ENCODE measurements at regions not wholly inside any gene's neighbourhood (a gene's known extent, or its start where the extent isn't known, plus 50 kb on each side); places are given as distances from the start of the nearest gene placed in this dataset.

GRCh38 chr3:21357241-21357640, 393.8 kb downstream of the ZNF385D start:
- DNase-seq (ENCODE audit: low read depth), result no peak

GRCh38 chr3:21356402-21356801, 394.6 kb downstream of the ZNF385D start:
- no peak for DNase-seq (ENCODE audit: low read depth)

GRCh38 chr3:21345382-21345976, 405.5 kb downstream of the ZNF385D start:
- no peak for DNase-seq (ENCODE audit: low read depth)

- no peak for DNase-seq (ENCODE audit: low read depth)
These were observed 419.2 kb downstream of the ZNF385D start for GRCh38 chr3:21331857-21332256.

GRCh38 chr3:21331321-21331720, 419.7 kb downstream of the ZNF385D start:
- DNase-seq (ENCODE audit: low read depth), result no peak

- DNase-seq (ENCODE audit: low read depth), result no peak
These were observed 420.7 kb downstream of the ZNF385D start for GRCh38 chr3:21330293-21330692.

- no peak for DNase-seq (ENCODE audit: low read depth)
These were observed 422.2 kb downstream of the ZNF385D start for GRCh38 chr3:21328711-21329390.

- DNase-seq (ENCODE audit: low read depth), result no peak
These were observed 424.1 kb downstream of the ZNF385D start for GRCh38 chr3:21326704-21327475.

GRCh38 chr3:21314688-21315087, 436.3 kb downstream of the ZNF385D start:
- no peak for DNase-seq (ENCODE audit: low read depth)

GRCh38 chr3:21310891-21311290, 440.1 kb downstream of the ZNF385D start:
- DNase-seq (ENCODE audit: low read depth), result no peak

- DNase-seq (ENCODE audit: low read depth), result no peak
These were observed 440.8 kb downstream of the ZNF385D start for GRCh38 chr3:21310161-21310560.

GRCh38 chr3:21297304-21297703, 453.7 kb downstream of the ZNF385D start:
- no peak for DNase-seq (ENCODE audit: low read depth)

- DNase-seq (ENCODE audit: low read depth), result no peak
These were observed 456.2 kb downstream of the ZNF385D start for GRCh38 chr3:21294768-21295167.

GRCh38 chr3:21292971-21293370, 458.0 kb downstream of the ZNF385D start:
- DNase-seq (ENCODE audit: low read depth), result no peak

GRCh38 chr3:21290557-21290956, 460.5 kb downstream of the ZNF385D start:
- DNase-seq (ENCODE audit: low read depth), result no peak

GRCh38 chr3:21274079-21274571, 476.9 kb downstream of the ZNF385D start:
- no peak for DNase-seq (ENCODE audit: low read depth)

- no peak for DNase-seq (ENCODE audit: low read depth)
These were observed 477.6 kb downstream of the ZNF385D start for GRCh38 chr3:21273259-21274025.

GRCh38 chr3:21271606-21272016, 479.4 kb downstream of the ZNF385D start:
- no peak for DNase-seq (ENCODE audit: low read depth)

- DNase-seq (ENCODE audit: low read depth), result no peak
These were observed 481.1 kb downstream of the ZNF385D start for GRCh38 chr3:21269882-21270281.

GRCh38 chr3:21260507-21260906, 490.5 kb downstream of the ZNF385D start:
- no peak for DNase-seq (ENCODE audit: low read depth)

- no peak for DNase-seq (ENCODE audit: low read depth)
These were observed 491.1 kb downstream of the ZNF385D start for GRCh38 chr3:21259896-21260295.

GRCh38 chr3:21256932-21257331, 494.1 kb downstream of the ZNF385D start:
- no peak for DNase-seq (ENCODE audit: low read depth)

All from T-helper 22 cell (primary cell).